ENCODE measurements at regions not wholly inside any gene's neighbourhood (a gene's known extent, or its start where the extent isn't known, plus 50 kb on each side); places are given as distances from the start of the nearest gene placed in this dataset.

GRCh38 chrX:39247536-39247935, 446.3 kb downstream of the MID1IP1 start (continued):
- TF ChIP-seq REST (IDR thresholded peaks at IDR 0.05; ENCODE audit: borderline replicate concordance) (no peak), REST (CRISPR knock-in tag; IDR thresholded peaks at IDR 0.05; ENCODE audit: low read depth) (no peak), ARHGAP35 (IDR thresholded peaks at IDR 0.05; ENCODE audit: partially characterized antibody) (no peak), SNIP1 (IDR thresholded peaks at IDR 0.05; ENCODE audit: low read depth) (no peak), ARID4B (CRISPR knock-in tag; IDR thresholded peaks at IDR 0.05) (no peak), ZFP91 (CRISPR knock-in tag; IDR thresholded peaks at IDR 0.05) (no peak), ZBTB5 (IDR thresholded peaks at IDR 0.05) (no peak)
